NT2/D1 (cell line): ENCODE measurements at regions not wholly inside any gene's neighbourhood (a gene's known extent, or its start where the extent isn't known, plus 50 kb on each side); places are given as distances from the start of the nearest gene placed in this dataset.

ENCODE experiments used
- SUZ12 ChIP-seq: IDR thresholded peaks from 2 replicates; pipeline ENCODE4 v1.6.1; 2011; ENCODE audit not compliant: insufficient read length, insufficient read depth; ENCODE audit errors: extremely low read depth
- YY1 ChIP-seq: IDR thresholded peaks from 2 replicates; pipeline ENCODE4 v1.6.1; 2011; ENCODE audit not compliant: insufficient read length, insufficient read depth
- ZNF274 ChIP-seq: IDR thresholded peaks from 2 replicates; pipeline ENCODE4 v1.6.1; 2011; ENCODE audit warnings: mild to moderate bottlenecking, low read depth, low read length

DNA sequence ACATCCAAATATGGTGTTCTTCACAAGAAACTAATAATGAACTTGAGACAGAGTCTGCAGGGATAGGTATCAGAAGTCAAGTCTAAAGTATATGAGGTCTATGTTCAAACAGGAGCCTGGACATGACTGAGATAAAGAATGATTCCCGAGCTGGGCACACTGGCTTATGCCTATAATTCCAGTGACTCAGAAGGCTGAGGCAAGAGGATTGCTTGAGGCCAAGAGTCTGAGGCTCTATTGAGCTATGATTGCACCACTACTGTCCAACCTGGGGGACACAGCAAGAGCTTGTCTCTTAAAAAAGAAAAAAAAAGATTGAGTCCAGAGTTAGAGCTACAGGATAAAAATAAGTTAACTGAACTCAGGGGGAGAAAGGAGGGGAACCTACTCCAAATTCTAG, 246.5 kb downstream of the LRRN1 start:
- no peak for TF ChIP-seq ZNF274
- TF ChIP-seq YY1 = no peak
- TF ChIP-seq SUZ12 = no peak
